ENCODE measurements at regions not wholly inside any gene's neighbourhood (a gene's known extent, or its start where the extent isn't known, plus 50 kb on each side); places are given as distances from the start of the nearest gene placed in this dataset.

DNA sequence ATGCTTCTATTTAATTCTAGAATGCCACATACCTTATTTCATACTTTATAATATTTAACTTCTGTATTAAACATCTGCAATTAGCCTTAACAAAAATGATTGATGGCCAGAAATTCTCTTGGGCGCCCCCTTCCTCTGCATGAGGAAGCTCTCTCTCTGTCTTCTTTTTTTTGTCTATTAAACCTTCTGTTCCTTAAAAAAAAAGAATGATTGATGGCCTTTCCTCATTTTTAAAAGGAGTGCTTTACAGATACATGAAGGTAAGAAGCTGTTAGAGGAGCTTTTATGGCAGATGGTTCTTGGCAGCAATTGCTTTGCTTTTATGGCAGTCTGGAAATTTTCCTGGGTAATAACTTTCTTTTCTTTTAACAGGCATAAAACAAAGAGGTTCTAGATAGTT lies 526.9 kb downstream of the SLC4A3 start:
- TF ChIP-seq POLR2A (IDR thresholded peaks at IDR 0.05) (no peak), CTCF (IDR thresholded peaks at IDR 0.05) (no peak)
